Right lung (tissue), 2 donors: ENCODE measurements at regions not wholly inside any gene's neighbourhood (a gene's known extent, or its start where the extent isn't known, plus 50 kb on each side); places are given as distances from the start of the nearest gene placed in this dataset.
"Not testable (repeated sequence)": the region's sequence is repeated elsewhere in the genome, so short reads cannot be mapped to it uniquely, and the experiment has no call there.

Source experiments
- DNase-seq, 2 donors: peaks; one replicate each; pipeline ENCODE4 v3.0.0-alpha.2; 2013

- no peak for DNase-seq
These were observed 152.7 kb downstream of the MYCN start for GRCh38 chr2:16092861-16093638.

GRCh38 chr2:16091576-16092282 is 151.4 kb downstream of the MYCN start:
- no peak for DNase-seq

GRCh38 chr2:16090650-16091575 is 150.6 kb downstream of the MYCN start:
- DNase-seq: no peak

GRCh38 chr2:16089491-16089890 is 149.1 kb downstream of the MYCN start:
- not testable (repeated sequence) for DNase-seq

GRCh38 chr2:16088802-16089112 is 148.4 kb downstream of the MYCN start:
- DNase-seq: no peak

GRCh38 chr2:16088035-16088801 is 147.9 kb downstream of the MYCN start:
- no peak for DNase-seq

GRCh38 chr2:16086136-16086535 is 145.8 kb downstream of the MYCN start:
- not testable (repeated sequence) for DNase-seq

- DNase-seq: no peak
These were observed 144.7 kb downstream of the MYCN start for GRCh38 chr2:16085073-16085472.

GRCh38 chr2:16084274-16084673 is 143.9 kb downstream of the MYCN start:
- DNase-seq: no peak

GRCh38 chr2:16082276-16082675 is 141.9 kb downstream of the MYCN start:
- no peak for DNase-seq

GRCh38 chr2:16081316-16082200 is 141.2 kb downstream of the MYCN start:
- no peak for DNase-seq

GRCh38 chr2:16080516-16080915 is 140.2 kb downstream of the MYCN start:
- no peak for DNase-seq

GRCh38 chr2:16080071-16080470 is 139.7 kb downstream of the MYCN start:
- no peak for DNase-seq

GRCh38 chr2:16079637-16080036 is 139.3 kb downstream of the MYCN start:
- no peak for DNase-seq

GRCh38 chr2:16077601-16078000 is 137.3 kb downstream of the MYCN start:
- DNase-seq: no peak

- no peak for DNase-seq
These were observed 136.6 kb downstream of the MYCN start for GRCh38 chr2:16076911-16077310.

GRCh38 chr2:16075045-16076012 is 135.0 kb downstream of the MYCN start:
- DNase-seq: no peak

GRCh38 chr2:16073921-16074425 is 133.6 kb downstream of the MYCN start:
- DNase-seq: no peak

GRCh38 chr2:16073471-16073870 is 133.1 kb downstream of the MYCN start:
- DNase-seq: no peak
